GM18873 (cell line): ENCODE measurements at regions not wholly inside any gene's neighbourhood (a gene's known extent, or its start where the extent isn't known, plus 50 kb on each side); places are given as distances from the start of the nearest gene placed in this dataset.

Experiments used
- ATAC-seq: cut with Tn5 transposase; IDR thresholded peaks from one replicate; pipeline ENCODE4 v1.9.1; 2021; ENCODE audit warnings: mild to moderate bottlenecking, moderate library complexity, moderate number of reproducible peaks; ENCODE audit not compliant: unreplicated experiment, low FRiP score

DNA sequence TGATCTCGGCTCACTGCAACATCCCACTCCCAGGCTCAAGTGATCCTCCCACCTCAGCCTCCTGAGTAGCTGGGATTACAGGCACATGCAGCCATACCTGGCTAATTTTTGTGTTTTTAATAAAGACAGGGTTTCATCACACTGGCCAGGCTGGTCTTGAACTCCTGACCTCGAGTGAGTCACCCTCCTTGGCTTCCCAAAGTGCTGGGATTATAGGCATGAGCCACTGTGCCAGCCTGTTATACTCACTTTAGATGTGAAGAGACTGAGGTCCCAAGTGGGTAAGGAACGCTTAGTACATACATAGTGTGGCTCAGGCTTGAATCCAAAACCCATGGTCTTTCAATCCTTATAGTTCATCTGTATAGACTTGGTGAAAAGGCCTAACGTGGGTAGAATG is 63.7 kb upstream of the EPS8L3 start:
- ATAC-seq, result no peak

DNA sequence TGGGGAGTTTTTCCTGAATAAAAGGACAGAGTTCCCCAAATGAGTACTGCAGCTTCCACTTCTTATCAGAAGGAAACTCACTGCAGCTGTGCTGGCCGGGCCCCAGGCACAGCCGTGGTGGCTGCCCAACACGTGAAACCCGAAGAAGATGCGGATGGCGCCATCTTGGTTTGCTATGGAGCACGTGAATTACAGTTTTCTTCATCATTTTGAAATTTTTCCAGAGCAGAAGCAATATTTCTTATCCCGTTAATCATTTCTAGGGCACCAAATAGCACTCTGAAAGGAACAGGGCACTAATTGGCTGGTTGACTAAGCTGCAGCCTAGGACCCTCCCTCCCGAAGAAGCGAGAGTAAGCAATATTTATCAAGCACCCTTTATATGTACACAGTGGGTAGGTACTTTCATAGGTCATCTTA is 63.2 kb upstream of the EPS8L3 start:
- no peak for ATAC-seq

DNA sequence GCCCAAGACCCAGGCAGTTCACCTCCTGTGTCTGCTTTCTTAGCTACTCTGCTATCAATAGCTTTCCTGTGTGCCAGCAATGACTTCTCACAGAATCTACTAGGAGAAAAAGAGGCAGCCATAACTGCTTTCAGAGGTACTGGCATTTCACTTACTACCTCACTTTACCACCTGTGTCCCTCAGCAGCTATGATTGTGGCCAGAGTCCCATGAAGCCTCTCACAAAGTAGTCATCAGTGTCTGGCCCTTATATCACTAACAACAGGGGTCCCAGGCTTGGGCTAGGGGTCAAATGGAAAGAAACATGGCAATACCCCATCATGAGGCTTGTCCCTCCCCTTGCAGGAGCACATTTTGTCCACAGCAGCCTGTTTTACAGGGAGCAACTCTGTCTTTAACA is 62.7 kb upstream of the EPS8L3 start:
- no peak for ATAC-seq

DNA sequence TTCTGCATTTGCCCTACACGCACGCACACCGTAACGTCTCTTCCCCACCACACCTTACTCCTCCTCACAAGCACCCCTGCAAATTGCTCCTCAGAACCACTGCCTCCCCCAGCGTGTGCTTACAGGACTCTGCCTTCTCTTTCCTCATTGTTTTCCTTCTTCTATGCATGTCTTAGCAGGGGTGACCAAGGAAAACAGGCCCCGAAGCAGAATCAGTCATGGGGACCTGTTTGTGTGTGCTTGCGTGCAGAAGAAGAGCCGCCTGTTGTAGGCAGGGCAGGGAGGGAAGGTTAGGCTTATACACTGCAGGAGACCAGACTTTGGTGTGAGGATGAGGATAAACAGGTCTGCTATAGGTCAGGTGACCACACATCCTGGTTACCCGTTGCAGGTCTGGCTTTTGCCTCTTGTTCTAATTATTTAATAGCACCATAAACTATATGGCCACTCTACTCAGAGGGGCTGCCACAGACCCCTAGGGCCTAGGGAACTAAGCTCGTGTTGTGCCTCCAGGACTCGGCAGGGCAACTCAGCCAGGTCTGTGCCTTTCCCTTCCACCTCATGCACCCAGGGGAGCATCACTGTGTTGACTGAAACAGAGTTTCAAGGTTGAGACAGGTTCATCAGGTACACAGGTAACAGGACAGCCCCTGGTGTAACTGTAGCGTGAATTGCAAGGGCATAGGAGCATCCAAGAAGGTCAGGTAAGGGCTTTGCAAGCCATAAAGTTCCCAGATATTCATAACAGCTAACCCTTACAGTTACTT is 60.8 kb upstream of the EPS8L3 start:
- ATAC-seq, result no peak

DNA sequence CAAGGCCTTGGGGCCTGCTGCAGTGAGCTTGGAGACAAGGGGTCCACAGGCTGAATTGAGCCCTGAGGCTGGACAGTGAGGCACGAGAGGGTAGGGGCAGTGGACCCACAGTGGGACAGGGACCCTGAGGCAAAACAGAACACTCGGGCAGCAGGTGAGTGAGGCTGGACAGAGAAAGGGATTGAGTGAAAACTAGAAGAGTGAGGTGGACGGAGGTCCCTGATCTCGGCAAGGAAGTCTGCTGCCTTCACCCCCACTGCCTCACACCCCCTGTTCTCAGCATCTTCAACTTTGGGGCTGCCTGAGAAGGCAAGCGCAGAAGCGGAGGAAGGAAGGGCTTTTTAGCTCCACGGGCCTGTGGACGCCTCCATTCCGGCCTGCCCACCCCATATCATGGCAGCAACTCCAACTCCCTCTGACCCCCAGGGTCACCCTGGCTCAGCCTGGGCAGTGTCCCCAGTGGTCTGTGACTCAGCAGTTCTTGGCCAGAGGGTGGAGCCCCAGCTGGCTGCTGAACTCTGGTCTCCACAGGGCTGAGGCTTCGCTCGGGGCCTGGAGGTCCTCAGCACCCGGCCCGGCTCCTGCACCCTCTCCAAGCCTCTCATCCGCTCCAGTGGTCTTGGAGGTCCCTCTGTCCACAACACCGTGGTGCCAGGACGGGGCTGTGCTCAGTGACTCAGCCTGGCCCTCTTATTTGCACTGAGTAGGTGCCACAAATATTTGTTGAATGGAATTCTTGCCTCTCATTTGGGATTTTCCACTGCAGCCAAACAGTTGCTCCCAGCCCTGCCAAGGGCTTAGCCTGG is 60.0 kb upstream of the EPS8L3 start:
- no peak for ATAC-seq

DNA sequence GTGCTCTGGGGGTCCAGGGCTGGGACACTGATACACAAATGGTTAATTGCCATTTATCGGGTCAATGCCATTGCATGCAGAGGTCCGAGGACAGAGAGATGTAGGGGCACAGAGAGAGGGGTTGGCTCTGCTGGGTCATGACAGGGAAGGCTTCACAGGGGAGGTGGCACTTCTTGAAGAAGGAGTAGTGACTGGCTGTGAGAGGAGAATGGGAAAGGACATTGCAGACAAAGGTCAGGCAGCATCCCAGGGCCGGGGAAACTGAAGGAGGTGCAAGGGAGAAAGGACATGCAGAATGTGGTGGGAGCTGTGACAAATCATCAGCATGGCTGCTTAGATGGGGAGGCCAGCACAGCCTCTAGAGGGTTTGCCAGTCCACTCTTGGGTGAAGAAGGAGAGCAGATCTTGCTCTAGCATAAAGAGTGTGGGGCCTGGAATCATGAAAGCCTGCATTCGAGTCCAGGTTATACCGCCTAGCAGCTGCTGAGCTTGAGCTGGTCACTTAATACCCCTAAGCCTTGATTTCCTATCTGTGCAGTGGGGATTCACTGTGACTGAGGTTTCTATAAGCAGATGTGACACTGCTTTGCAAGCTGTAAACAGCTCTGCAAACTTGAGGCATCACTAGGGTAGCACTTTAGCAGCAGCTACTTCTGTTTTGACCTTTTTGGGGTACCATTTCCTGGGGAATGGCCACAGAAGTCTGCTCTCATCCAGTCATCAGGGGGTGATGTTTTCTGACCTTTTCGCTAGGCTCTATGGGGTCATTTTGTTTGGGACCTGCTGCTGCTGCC is 59.2 kb upstream of the EPS8L3 start:
- ATAC-seq, result no peak

DNA sequence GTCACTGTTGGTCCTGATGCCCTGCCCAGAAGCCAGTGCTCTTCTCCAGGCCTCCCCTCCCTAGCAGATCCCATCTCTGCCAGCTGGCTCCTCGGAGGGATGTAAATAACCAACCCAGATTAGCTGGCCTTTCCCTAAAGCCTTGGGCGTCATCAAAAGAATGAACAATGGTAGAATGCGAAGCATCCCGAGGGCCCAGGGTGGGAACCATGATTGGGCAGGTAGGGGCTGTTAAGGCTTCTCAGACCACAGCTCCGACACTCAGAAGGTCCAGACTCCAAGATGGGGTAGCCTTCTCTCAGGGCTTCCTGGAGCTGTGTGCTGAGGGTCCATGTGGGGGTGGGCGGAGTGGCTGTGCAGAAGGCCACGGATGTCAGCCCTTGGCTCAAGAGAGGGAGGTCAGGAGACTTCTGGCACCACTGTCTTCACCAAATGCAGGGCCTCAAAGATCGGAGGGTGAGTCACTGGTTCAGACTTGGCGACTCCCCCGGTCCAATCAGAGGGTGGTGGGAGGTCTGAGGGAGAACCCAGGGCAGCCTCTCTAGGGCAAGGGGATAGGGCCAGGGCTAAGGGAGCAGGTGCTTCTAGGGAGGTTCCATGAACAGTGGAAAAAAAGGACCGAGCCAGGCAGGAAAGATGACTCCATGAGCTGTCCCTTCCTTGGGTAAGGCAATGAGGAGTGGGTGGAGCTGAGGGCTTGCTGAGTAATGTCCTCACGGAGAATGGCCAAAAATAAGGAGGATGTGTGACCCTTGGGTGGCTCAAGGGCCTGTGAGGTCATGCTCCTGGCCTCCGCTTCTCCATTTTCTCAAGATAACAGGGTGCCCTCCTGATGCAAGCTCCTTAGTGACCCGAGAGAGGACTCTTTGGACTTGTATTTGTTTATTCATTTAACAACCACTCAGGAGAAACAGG is 58.4 kb upstream of the EPS8L3 start:
- ATAC-seq, result no peak

DNA sequence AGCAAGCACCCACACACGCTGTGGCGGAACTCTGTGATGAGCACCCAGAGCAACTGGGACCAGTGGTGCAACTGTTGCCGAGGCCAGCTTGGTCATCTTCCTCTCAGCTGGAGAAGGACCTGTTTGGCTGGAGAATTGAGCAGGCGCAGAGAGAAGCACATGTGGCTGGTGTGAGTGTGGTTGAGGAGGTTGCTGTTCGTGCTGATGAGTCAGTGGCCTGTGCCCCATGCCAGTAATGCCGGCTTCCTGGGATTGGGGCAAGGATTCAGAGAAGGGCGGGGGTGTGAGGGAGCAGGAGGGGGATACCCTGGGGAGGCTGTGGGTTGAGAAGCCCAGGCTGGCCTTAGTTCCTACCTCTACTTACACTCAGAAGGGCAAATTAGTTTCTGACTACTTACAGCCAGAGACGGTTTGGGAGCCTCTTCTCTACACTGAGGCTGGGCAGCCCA is 57.5 kb upstream of the EPS8L3 start:
- ATAC-seq, result no peak

DNA sequence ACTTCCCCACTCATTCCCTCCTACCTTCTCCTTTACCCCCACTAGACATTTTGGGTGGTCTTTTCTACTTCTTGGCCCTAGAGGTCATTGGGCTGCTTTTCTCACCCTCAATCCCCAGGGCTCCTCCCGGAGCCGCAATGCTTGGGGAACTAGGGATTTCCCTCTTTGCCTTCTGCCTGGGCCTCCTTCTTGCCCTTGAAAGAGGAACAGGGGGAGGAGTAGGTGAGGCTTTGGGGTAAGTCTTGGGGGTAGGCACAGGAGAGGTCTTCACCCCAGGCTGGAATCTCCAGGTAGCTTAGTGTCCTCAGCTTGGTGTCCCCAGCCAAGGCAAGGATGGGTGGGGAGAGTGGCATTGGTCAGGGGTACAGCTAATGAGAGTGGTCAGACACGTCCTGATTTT is 56.2 kb upstream of the EPS8L3 start:
- no peak for ATAC-seq

DNA sequence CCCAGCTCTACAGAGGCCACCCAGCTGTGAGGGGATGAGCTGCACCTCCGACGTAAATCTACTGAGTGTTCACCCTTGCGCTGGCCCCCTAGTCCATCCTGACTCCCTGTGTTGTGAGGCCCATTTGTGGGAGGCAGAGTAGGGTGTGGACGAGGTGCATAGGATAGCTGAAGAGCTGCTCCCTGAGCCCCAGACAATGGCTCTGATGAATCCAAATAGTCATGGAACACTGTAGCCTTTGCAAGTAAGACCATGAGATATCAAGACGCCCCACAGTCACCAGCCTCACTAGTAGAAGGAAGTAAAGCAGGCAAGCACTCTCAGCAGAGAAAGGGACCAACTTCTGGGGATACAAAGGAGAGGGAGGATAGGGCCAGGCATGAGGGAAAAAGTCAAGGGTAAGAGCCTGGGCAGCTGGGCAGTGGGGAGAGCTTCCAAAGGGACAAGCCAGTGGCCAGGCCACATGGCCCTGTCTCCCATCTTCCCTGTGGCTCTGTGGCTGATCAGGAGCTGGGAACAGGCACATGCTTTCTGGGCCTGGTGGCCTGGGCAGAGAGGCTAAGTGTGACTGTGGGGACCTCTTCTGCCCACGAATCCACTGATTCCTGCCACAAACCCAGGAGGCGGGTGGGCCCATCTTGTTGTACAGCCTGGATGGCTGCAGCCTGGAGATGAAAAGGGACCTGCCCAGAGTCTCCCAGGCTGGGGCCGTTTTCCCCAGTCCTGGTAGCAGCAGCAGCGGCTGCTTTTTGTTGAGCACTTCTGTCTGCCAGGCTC is 55.5 kb upstream of the EPS8L3 start:
- no peak for ATAC-seq

DNA sequence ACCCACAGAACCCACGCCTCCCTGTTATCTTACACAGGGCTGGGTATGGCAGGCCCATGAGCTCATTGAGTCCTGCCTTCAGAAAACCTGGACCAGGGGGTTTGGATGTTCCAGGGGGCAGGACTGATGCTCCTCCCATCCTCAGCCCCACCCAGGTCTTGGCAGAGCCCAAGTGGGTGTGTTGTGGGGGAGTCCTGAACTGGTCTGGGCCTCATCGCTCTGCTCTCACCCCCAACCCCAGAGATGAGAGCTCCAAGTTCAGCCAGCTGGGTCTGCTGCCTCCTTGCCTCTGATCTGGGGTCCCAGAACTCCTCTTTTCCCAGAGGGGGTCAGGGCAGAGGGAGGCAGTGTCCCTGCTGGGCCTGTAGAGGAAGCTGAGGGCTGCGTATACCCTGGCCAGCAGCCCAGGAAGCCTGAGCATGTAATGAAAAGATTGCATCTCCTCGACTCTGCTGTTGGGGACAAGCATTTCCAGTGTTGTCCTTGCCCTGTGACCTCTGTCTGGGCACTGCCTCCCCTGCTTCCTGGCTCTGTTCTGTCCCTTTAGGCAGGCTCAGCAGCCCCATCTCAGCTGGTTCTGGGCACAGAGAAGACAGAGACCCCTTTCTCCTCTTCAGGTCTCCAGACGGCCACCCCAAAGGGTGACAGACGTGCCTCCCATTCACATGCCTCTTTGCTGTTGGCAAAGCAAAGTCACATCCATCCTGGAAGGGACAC is 54.7 kb upstream of the EPS8L3 start:
- ATAC-seq, result no peak

DNA sequence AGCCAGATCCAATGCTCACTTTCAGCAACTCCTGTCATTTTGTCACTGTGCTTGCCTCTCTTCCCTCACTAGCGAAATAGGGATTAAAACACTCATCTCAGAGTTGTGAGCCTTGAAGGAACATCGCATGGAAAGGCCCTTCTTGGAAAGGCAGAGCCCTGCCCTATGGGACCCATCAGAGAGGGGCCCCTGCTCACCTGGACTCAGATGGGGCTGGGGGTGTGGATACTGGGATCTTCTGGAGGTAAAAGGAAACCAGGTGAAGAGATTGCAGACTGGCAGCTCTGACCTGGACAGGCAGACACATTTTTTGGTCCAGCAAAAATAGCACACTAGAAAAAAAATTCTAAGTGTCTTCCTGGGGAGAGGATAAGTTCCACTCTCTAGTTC is 54.2 kb upstream of the EPS8L3 start:
- no peak for ATAC-seq

DNA sequence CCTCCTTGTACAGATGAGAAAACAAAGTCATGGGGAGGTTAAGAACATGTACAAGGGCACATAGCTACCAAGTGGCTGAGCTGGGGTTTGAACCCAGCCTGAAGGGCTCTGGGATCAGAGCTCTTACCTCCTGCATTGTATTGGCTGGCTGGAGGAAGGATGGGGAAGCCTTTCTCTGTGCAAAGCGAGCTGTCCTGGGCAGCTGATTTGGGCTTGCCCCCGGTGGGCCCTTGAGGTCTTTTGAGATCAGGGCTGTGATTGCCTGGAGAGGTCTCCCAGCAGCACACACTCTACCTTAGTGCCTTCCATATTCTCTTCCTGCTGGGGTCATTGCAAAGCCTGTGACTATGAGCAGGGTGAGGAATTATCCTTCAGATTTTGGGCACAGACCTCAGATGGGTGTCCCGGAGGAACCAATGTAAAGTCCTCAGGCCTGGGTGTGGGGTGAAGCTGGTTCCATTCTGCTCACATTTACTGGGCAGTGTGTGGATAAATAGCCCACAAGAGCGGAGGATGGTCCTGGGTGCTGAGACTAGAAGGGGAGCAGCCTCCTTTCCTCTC is 53.3 kb upstream of the EPS8L3 start:
- no peak for ATAC-seq

DNA sequence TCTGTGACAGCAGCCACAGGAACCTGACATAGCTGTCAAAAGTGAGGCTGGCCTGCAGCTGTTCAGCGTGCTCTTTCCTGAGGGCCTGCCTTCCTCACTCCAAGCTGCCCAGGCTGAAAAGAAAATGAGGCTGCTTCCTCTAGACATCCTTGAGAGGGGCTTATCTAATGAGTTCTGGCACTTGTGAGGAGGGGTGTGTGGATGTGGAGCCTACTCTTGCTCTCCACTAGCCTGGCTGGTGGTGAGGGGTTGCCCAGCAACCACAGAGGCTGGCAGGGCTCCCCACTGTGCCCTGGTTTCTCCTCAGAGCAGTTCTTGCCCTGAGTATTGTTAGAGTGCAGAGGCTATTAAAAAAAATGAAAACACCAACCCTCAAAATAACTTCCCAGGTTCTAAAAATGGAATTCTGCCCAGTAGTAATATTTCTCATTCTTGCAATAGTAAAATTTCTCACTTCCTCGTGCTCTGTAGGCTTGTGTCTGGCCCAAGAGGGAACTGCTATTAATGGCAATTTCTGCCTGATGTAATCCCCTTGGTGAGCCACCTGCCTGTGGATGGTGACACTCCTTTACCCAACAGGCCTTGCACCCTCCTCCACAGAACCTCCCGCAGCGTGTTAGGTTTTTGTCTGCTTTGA is 52.6 kb upstream of the EPS8L3 start:
- peak; percentile 89 for ATAC-seq

DNA sequence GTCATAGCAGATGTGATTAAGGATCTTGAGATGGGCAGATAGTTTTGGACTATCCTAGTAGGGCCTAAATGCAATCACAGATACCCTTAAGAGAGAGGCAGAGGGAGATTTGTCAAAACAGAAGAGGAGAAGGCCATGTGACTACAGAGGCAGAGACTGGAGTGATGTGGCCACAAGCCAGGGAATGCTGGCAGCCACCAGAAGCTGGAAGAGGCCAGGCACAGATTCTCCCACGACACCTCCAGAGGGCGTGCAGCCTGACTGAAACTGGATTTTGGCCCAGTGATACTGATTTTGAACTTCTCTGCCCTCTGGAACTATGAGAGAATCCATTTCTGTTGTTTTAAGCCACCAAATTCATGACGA is 52.1 kb upstream of the EPS8L3 start:
- no peak for ATAC-seq

DNA sequence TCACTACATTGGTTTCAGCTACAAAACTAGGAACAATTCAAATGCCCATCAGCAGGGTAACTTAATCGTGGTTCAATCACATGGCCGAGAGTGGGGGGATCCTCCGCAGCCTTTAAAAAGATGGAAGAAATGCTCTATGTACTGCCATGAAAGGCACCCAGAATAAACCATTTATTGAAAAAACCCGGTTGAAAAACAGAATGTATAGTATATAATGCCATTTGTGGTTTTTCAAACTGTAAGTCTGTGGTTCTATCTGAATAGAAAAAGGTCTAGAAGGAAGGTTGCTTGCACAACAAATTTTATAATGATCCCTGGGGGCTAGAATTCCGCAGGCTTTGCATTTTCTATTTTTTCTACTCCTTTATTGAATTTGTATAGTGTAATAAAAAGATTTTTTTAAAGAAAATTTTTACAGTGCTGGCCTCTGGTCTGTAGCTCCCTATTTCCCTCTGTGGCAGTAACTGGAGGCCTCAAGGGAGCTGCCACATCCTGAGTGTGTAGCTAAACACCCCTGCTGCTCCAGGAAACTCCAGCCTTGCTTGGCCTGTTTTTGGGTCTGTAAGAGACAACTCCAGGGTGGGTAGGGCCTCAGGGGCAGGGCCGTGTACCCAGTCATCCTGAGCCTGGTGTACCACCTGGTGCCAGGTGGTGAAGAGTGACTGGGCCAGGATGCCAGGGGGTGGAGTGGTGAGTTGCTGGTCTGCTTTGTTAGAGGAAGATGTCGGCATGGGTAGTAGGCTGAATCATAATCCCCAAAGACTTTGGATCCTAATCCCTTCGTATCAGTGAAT is 51.5 kb upstream of the EPS8L3 start:
- no peak for ATAC-seq

DNA sequence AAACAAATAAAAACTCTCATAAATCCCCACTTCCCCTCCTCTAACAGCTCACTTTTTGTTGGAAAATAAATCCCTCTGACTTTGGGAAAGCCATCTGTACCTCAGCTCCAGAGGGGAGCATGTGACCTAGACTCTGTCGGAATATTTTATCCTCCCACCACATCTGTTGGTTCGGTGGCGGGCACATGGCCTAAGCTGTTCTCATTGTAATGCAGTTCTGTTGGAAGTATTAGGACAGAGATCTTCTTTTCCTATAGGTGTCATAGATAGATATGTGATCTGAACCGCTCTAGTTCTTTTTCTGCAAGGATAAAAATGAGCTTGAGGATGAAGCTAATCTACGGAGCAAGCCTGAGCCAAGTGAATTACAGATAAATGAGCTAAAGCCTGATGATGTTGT is 50.5 kb upstream of the EPS8L3 start:
- no peak for ATAC-seq
